KG1 (cell line): ENCODE measurements at regions not wholly inside any gene's neighbourhood (a gene's known extent, or its start where the extent isn't known, plus 50 kb on each side); places are given as distances from the start of the nearest gene placed in this dataset.

ENCODE experiments used
- DNase-seq: peaks from one replicate; lab custom pipeline; 2025; lab: John Stamatoyannopoulos, UW

- DNase-seq = no peak
Measured at GRCh38 chr3:195012571-195012970, 258.4 kb downstream of the XXYLT1 start.

GRCh38 chr3:195013411-195014361 is 257.3 kb downstream of the XXYLT1 start:
- DNase-seq = no peak

- DNase-seq = no peak
Measured at GRCh38 chr3:195015021-195015420, 255.9 kb downstream of the XXYLT1 start.

- DNase-seq = no peak
Measured at GRCh38 chr3:195017151-195017550, 253.8 kb downstream of the XXYLT1 start.
